Mammary epithelial cell (primary cell): ENCODE measurements at regions not wholly inside any gene's neighbourhood (a gene's known extent, or its start where the extent isn't known, plus 50 kb on each side); places are given as distances from the start of the nearest gene placed in this dataset.

Experiments
- CTCF ChIP-seq, 2 donors: IDR thresholded peaks in 1 of 2; conservative IDR thresholded peaks in 1 of 2; 2 replicates each; pipeline ENCODE4 v1.5.1; 2011 to 2012; ENCODE audit warnings: inconsistent platforms in 2 of 2, low read length in 2 of 2, mild to moderate bottlenecking in 2 of 2, control low read depth in 1 of 2, low read depth in 1 of 2; ENCODE audit not compliant: insufficient read depth in 1 of 2; ENCODE audit errors: extremely low read depth in 1 of 2
- EZH2 ChIP-seq: IDR thresholded peaks from 2 replicates; pipeline ENCODE4 v1.6.1; 2012; ENCODE audit warnings: low read length, inconsistent platforms, borderline replicate concordance

DNA sequence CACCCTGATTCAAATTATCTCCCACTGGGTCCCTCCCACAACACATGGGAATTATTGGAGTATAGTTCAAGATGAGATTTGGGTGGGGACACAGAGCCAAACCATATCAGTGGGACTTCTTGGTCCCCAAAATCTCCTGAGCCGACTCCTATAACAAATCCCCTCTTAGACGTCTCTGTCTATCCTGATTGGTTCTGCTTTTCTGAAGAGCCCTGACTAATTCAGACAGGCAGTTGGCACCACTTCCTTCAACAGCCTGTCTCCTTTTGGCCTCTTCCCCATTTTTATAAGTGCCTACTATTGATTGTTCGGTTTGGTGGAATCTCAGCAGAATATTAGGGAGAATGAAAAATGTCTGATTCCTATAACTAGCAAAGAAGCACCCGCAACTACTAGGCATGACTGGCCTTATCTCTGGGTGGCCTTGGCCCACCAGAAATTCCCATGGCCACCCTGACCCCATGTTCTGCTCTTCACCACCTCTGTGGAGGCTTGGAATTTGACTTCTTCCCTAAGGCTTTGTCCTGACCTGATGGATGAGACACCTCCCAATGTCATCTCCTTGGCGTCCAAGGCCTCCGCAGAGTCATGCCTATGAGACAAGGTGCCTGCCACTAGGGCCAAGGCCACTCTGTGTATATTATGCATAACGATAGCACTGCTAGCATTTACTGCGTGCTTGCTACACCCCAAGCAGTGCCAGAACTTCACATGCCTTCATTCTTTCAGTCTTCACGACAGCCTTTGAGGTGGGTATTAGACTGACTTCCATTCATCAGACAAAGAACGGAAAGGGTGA is 218.9 kb upstream of the COPS8 start:
- no peak for TF ChIP-seq EZH2
- TF ChIP-seq CTCF (conservative IDR thresholded peaks at IDR 0.05 in 1 of 2, IDR thresholded peaks at IDR 0.05 in 1 of 2; ENCODE audit: extremely low read depth in 1 of 2, insufficient read depth in 1 of 2, low read depth in 1 of 2, low read length in 2 of 2), result no peak
